HEK293 (cell line): ENCODE measurements at regions not wholly inside any gene's neighbourhood (a gene's known extent, or its start where the extent isn't known, plus 50 kb on each side); places are given as distances from the start of the nearest gene placed in this dataset.

Experiments used
- CTCF ChIA-PET: fragments of 350-600 bp; formaldehyde crosslinking; extraction: SDS; loops from one replicate; lab custom pipeline; 2021; ENCODE audit warnings: antibody characterized with exemption; lab: Yijun Ruan, JAX
- POLR2A ChIA-PET: fragments of 300-600 bp; formaldehyde crosslinking; extraction: SDS; loops from one replicate; lab custom pipeline; 2020; ENCODE audit warnings: antibody characterized with exemption, inconsistent platforms; lab: Yijun Ruan, JAX
- H3K27ac ChIP-seq: fragments of 200-500 bp; sonication (Bioruptor generic); 2 replicates; pipeline ENCODE4 v1.5.1; 2014; ENCODE audit warnings: low read depth, low read length, control low read depth, inconsistent platforms; ENCODE audit errors: extremely low read depth
- H3K36me3 ChIP-seq, 2 experiments: fragments of 200-500 bp in 1 of 2; sonication (Bioruptor generic) in 1 of 2; 1 replicate in 1 of 2; 2 replicates in 1 of 2; pipeline ENCODE4 v1.5.1; 2014 to 2017; ENCODE audit warnings: inconsistent platforms in 2 of 2, low read length in 2 of 2; ENCODE audit not compliant: control insufficient read depth in 2 of 2, insufficient read depth in 1 of 2
- H3K4me1 ChIP-seq: fragments of 200-500 bp; sonication (Bioruptor generic); 2 replicates; pipeline ENCODE4 v1.5.1; 2014; ENCODE audit warnings: mild to moderate bottlenecking, low read length, inconsistent platforms; ENCODE audit not compliant: control insufficient read depth, insufficient read depth
- H3K4me3 ChIP-seq: 2 replicates; pipeline ENCODE4 v1.5.1; 2011; ENCODE audit warnings: low read depth, mild to moderate bottlenecking, control low read depth, low read length, moderate library complexity
- H3K9me3 ChIP-seq: fragments of 200-500 bp; sonication (Bioruptor generic); 2 replicates; pipeline ENCODE4 v1.5.1; 2014; ENCODE audit warnings: low read depth, low read length, inconsistent platforms; ENCODE audit not compliant: control insufficient read depth, insufficient read depth
- EGR2 ChIP-seq: fragments of 450-650 bp; formaldehyde crosslinking; IDR thresholded peaks from 2 replicates; pipeline ENCODE4 v1.5.1; 2016; ENCODE audit warnings: low read depth, missing biosample characterization, missing genetic modification characterization
- GLIS2 ChIP-seq: fragments of 450-650 bp; formaldehyde crosslinking; IDR thresholded peaks from 2 replicates; pipeline ENCODE4 v1.5.1; 2016; ENCODE audit warnings: missing biosample characterization, missing genetic modification characterization
- HOXA7 ChIP-seq: sonication (generic); formaldehyde crosslinking; IDR thresholded peaks from 2 replicates; pipeline ENCODE4 v1.8.1; 2022; ENCODE audit warnings: missing genetic modification reagents, borderline replicate concordance
- HOXD13 ChIP-seq: sonication (generic); formaldehyde crosslinking; IDR thresholded peaks from 2 replicates; pipeline ENCODE4 v1.8.0; 2022; ENCODE audit warnings: missing genetic modification reagents, borderline replicate concordance
- KLF9 ChIP-seq: fragments of 450-650 bp; formaldehyde crosslinking; IDR thresholded peaks from 2 replicates; pipeline ENCODE4 v1.5.1; 2016; ENCODE audit warnings: missing biosample characterization, missing genetic modification characterization, low read depth
- TRIM28 ChIP-seq: IDR thresholded peaks from 2 replicates; pipeline ENCODE4 v1.6.1; 2011; ENCODE audit warnings: low read length, control low read depth, borderline replicate concordance
- ZNF16 ChIP-seq: fragments of 450-650 bp; formaldehyde crosslinking; IDR thresholded peaks from 2 replicates; pipeline ENCODE4 v1.5.1; 2016; ENCODE audit warnings: low read depth, missing biosample characterization, missing genetic modification characterization
- ZNF184 ChIP-seq: fragments of 450-650 bp; IDR thresholded peaks from 2 replicates; pipeline ENCODE4 v1.5.1; 2018; ENCODE audit warnings: missing biosample characterization, mild to moderate bottlenecking, missing genetic modification characterization
- ZNF19 ChIP-seq: fragments of 450-650 bp; formaldehyde crosslinking; IDR thresholded peaks from 2 replicates; pipeline ENCODE4; 2016; ENCODE audit warnings: missing biosample characterization, missing genetic modification characterization, low read depth
- ZNF2 ChIP-seq: fragments of 450-650 bp; formaldehyde crosslinking; IDR thresholded peaks from 2 replicates; pipeline ENCODE4 v1.5.1; 2016; ENCODE audit warnings: missing biosample characterization, missing genetic modification characterization
- ZNF280D ChIP-seq: fragments of 450-650 bp; formaldehyde crosslinking; IDR thresholded peaks from 2 replicates; pipeline ENCODE4 v1.5.1; 2016; ENCODE audit warnings: missing biosample characterization, missing genetic modification characterization
- ZNF366 ChIP-seq: fragments of 450-650 bp; formaldehyde crosslinking; conservative IDR thresholded peaks from 2 replicates; pipeline ENCODE4 v1.5.1; 2016; ENCODE audit warnings: missing biosample characterization, missing genetic modification characterization
- ZNF394 ChIP-seq: fragments of 450-650 bp; formaldehyde crosslinking; IDR thresholded peaks from 2 replicates; pipeline ENCODE4 v1.5.1; 2016; ENCODE audit warnings: missing biosample characterization, missing genetic modification characterization, mild to moderate bottlenecking, moderate library complexity, borderline replicate concordance
- ZNF473 ChIP-seq: fragments of 450-650 bp; formaldehyde crosslinking; IDR thresholded peaks from 2 replicates; pipeline ENCODE4 v1.5.1; 2017; ENCODE audit warnings: missing biosample characterization, missing genetic modification characterization
- ZNF488 ChIP-seq: fragments of 450-650 bp; formaldehyde crosslinking; IDR thresholded peaks from 2 replicates; pipeline ENCODE4 v1.5.1; 2016; ENCODE audit warnings: missing biosample characterization, missing genetic modification characterization
- ZNF76 ChIP-seq: fragments of 450-650 bp; formaldehyde crosslinking; IDR thresholded peaks from 2 replicates; pipeline ENCODE4; 2016; ENCODE audit warnings: low read depth, missing biosample characterization, missing genetic modification characterization, borderline replicate concordance
- ZNF785 ChIP-seq: fragments of 450-650 bp; formaldehyde crosslinking; IDR thresholded peaks from 2 replicates; pipeline ENCODE4 v1.5.1; 2016; ENCODE audit warnings: missing biosample characterization, missing genetic modification characterization
- TF ChIP-seq, protein P1 (sequence below): fragments of 450-650 bp; formaldehyde crosslinking; IDR thresholded peaks from 2 replicates; pipeline ENCODE4 v1.5.1; 2016; ENCODE audit warnings: missing biosample characterization, missing genetic modification characterization, borderline replicate concordance
- TF ChIP-seq, protein P2 (sequence below): fragments of 450-650 bp; formaldehyde crosslinking; IDR thresholded peaks from 2 replicates; pipeline ENCODE4 v1.5.1; 2016; ENCODE audit warnings: missing biosample characterization, missing genetic modification characterization, low read depth
- TF ChIP-seq, protein P3 (sequence below): fragments of 450-650 bp; formaldehyde crosslinking; IDR thresholded peaks from 2 replicates; pipeline ENCODE4 v1.5.1; 2016; ENCODE audit warnings: missing biosample characterization, missing genetic modification characterization

- H3K9me3 ChIP-seq = no peaks in the 10 kb centered on the region
- H3K27ac ChIP-seq = no peak overlapping the region
- CTCF ChIA-PET = interaction anchor here (0.5 to 1.1 kb wide), 2 partner anchors 16 to 1634 kb away, joined by 3 to 4 read pairs; no protein-coding TSS in a partner anchor
- H3K4me1 ChIP-seq = no peaks in the 10 kb centered on the region
- POLR2A ChIA-PET = no interaction called here
- H3K36me3 ChIP-seq = no peaks in the 10 kb centered on the region
- no peak overlapping the region for H3K4me3 ChIP-seq
- no peak for TF ChIP-seq ZNF394
- no peak for TF ChIP-seq ZNF785
- TF ChIP-seq KLF9 (tag by site-specific recombination) = no peak
- TF ChIP-seq, protein P1, sequence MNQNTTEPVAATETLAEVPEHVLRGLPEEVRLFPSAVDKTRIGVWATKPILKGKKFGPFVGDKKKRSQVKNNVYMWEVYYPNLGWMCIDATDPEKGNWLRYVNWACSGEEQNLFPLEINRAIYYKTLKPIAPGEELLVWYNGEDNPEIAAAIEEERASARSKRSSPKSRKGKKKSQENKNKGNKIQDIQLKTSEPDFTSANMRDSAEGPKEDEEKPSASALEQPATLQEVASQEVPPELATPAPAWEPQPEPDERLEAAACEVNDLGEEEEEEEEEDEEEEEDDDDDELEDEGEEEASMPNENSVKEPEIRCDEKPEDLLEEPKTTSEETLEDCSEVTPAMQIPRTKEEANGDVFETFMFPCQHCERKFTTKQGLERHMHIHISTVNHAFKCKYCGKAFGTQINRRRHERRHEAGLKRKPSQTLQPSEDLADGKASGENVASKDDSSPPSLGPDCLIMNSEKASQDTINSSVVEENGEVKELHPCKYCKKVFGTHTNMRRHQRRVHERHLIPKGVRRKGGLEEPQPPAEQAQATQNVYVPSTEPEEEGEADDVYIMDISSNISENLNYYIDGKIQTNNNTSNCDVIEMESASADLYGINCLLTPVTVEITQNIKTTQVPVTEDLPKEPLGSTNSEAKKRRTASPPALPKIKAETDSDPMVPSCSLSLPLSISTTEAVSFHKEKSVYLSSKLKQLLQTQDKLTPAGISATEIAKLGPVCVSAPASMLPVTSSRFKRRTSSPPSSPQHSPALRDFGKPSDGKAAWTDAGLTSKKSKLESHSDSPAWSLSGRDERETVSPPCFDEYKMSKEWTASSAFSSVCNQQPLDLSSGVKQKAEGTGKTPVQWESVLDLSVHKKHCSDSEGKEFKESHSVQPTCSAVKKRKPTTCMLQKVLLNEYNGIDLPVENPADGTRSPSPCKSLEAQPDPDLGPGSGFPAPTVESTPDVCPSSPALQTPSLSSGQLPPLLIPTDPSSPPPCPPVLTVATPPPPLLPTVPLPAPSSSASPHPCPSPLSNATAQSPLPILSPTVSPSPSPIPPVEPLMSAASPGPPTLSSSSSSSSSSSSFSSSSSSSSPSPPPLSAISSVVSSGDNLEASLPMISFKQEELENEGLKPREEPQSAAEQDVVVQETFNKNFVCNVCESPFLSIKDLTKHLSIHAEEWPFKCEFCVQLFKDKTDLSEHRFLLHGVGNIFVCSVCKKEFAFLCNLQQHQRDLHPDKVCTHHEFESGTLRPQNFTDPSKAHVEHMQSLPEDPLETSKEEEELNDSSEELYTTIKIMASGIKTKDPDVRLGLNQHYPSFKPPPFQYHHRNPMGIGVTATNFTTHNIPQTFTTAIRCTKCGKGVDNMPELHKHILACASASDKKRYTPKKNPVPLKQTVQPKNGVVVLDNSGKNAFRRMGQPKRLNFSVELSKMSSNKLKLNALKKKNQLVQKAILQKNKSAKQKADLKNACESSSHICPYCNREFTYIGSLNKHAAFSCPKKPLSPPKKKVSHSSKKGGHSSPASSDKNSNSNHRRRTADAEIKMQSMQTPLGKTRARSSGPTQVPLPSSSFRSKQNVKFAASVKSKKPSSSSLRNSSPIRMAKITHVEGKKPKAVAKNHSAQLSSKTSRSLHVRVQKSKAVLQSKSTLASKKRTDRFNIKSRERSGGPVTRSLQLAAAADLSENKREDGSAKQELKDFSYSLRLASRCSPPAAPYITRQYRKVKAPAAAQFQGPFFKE (tag by site-specific recombination) = no peak
- no peak for TF ChIP-seq ZNF488 (tag by site-specific recombination)
- TF ChIP-seq, protein P2, sequence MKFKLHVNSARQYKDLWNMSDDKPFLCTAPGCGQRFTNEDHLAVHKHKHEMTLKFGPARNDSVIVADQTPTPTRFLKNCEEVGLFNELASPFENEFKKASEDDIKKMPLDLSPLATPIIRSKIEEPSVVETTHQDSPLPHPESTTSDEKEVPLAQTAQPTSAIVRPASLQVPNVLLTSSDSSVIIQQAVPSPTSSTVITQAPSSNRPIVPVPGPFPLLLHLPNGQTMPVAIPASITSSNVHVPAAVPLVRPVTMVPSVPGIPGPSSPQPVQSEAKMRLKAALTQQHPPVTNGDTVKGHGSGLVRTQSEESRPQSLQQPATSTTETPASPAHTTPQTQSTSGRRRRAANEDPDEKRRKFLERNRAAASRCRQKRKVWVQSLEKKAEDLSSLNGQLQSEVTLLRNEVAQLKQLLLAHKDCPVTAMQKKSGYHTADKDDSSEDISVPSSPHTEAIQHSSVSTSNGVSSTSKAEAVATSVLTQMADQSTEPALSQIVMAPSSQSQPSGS (tag by site-specific recombination) = no peak
- TF ChIP-seq ZNF76 (tag by site-specific recombination) = no peak
- no peak for TF ChIP-seq GLIS2 (tag by site-specific recombination)
- TF ChIP-seq ZNF2 (tag by site-specific recombination) = no peak
- TF ChIP-seq EGR2 = no peak
- TF ChIP-seq ZNF16 (tag by site-specific recombination) = no peak
- TF ChIP-seq ZNF473 (tag by site-specific recombination) = no peak
- no peak for TF ChIP-seq ZNF19 (tag by site-specific recombination)
- no peak for TF ChIP-seq TRIM28
- no peak for TF ChIP-seq ZNF280D (tag by site-specific recombination)
- no peak for TF ChIP-seq HOXA7
- TF ChIP-seq ZNF366 (tag by site-specific recombination) = no peak
- TF ChIP-seq HOXD13 (CRISPR knock-in tag) = no peak
- TF ChIP-seq, protein P3, sequence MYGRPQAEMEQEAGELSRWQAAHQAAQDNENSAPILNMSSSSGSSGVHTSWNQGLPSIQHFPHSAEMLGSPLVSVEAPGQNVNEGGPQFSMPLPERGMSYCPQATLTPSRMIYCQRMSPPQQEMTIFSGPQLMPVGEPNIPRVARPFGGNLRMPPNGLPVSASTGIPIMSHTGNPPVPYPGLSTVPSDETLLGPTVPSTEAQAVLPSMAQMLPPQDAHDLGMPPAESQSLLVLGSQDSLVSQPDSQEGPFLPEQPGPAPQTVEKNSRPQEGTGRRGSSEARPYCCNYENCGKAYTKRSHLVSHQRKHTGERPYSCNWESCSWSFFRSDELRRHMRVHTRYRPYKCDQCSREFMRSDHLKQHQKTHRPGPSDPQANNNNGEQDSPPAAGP (tag by site-specific recombination) = no peak
- TF ChIP-seq ZNF184 (tag by site-specific recombination) = no peak
Measured at GRCh38 chr2:128371248-128371630, 52.6 kb upstream of the HS6ST1 start.
